ENCODE measurements at regions not wholly inside any gene's neighbourhood (a gene's known extent, or its start where the extent isn't known, plus 50 kb on each side); places are given as distances from the start of the nearest gene placed in this dataset.

GRCh38 chr1:208888376-208888775 is 644.2 kb upstream of the PLXNA2 start:
- H3K4me3 ChIP-seq (ENCODE audit: control insufficient read depth, low read depth, low read length), result no peak overlapping the region
- TF ChIP-seq CTCF (IDR thresholded peaks at IDR 0.05; ENCODE audit: control insufficient read depth, insufficient read depth, low read depth, low read length, missing control alignments), result no peak
- DNase-seq (ENCODE audit: low read depth), result no peak

- no peak overlapping the region for H3K4me3 ChIP-seq (ENCODE audit: control insufficient read depth, low read depth, low read length)
- DNase-seq (ENCODE audit: low read depth), result no peak
- TF ChIP-seq CTCF (IDR thresholded peaks at IDR 0.05; ENCODE audit: control insufficient read depth, insufficient read depth, low read depth, low read length, missing control alignments), result no peak
Observed at GRCh38 chr1:208892147-208892546, 648.0 kb upstream of the PLXNA2 start.

GRCh38 chr1:208893251-208893650 is 649.1 kb upstream of the PLXNA2 start:
- no peak for DNase-seq (ENCODE audit: low read depth)
- no peak for TF ChIP-seq CTCF (IDR thresholded peaks at IDR 0.05; ENCODE audit: control insufficient read depth, insufficient read depth, low read depth, low read length, missing control alignments)
- no peak overlapping the region for H3K4me3 ChIP-seq (ENCODE audit: control insufficient read depth, low read depth, low read length)

DNA sequence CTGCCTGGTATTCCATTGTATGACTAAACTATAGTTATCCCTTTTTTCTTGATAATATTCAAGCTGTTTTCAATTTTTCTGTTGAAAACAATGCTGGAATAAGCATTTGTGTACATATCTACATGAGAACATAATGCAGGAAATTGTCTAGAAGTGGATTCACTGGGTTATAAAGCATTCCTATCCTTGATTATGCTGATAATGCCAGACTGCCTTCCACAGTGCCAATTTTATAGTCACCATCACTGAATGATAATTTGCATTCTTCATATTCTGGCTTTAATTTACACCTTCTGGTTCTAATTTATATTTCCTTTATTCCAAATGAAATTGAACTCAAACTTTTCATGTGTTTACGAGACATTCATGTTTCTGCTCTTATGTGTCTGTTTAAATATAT is 651.0 kb upstream of the PLXNA2 start:
- DNase-seq (ENCODE audit: low read depth), result no peak
- TF ChIP-seq CTCF (IDR thresholded peaks at IDR 0.05; ENCODE audit: control insufficient read depth, insufficient read depth, low read depth, low read length, missing control alignments), result no peak
- H3K4me3 ChIP-seq (ENCODE audit: control insufficient read depth, low read depth, low read length), result no peak overlapping the region

- no peak for DNase-seq (ENCODE audit: low read depth)
- H3K4me3 ChIP-seq (ENCODE audit: control insufficient read depth, low read depth, low read length), result no peak overlapping the region
- TF ChIP-seq CTCF (IDR thresholded peaks at IDR 0.05; ENCODE audit: control insufficient read depth, insufficient read depth, low read depth, low read length, missing control alignments), result no peak
Observed at GRCh38 chr1:208895820-208896219, 651.6 kb upstream of the PLXNA2 start.

DNA sequence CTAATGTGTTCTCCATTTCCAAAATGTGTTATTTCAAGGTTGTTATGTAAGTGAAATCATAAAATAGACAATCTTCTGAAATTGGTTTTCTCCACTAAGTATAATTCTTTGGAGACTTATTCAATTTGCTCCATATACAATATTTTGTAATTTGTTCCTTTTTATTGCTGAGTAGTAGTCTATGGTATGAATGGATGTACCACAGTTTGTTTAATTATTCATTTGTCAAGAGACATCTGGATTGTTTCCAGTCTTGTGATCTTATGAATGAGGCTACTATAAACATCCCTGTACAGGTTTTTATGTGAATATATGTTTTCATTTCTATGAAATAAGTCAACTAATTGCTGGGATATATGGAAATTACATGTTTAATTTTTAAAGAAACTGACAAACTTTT is 652.6 kb upstream of the PLXNA2 start:
- no peak for DNase-seq (ENCODE audit: low read depth)
- no peak overlapping the region for H3K4me3 ChIP-seq (ENCODE audit: control insufficient read depth, low read depth, low read length)
- TF ChIP-seq CTCF (IDR thresholded peaks at IDR 0.05; ENCODE audit: control insufficient read depth, insufficient read depth, low read depth, low read length, missing control alignments), result no peak

DNA sequence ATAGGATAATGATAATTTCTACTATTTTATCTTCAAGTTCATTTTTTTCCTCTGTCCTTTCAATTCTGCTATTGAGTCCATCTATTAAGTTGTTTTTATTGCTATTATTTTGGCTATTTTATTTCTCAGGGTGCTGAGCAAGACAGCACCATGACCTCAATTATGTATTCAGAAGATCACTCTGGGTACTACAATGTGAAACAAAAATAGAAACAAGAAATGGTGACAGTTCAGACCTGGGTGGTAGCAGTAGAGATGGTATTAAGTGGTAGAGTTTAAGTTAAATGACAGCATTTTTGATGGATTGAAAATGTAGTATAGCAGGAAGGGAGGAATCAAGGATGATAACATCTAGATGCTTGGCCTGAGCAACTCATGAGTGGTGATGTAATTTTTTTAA is 655.3 kb upstream of the PLXNA2 start:
- no peak for TF ChIP-seq CTCF (IDR thresholded peaks at IDR 0.05; ENCODE audit: control insufficient read depth, insufficient read depth, low read depth, low read length, missing control alignments)
- no peak for DNase-seq (ENCODE audit: low read depth)
- no peak overlapping the region for H3K4me3 ChIP-seq (ENCODE audit: control insufficient read depth, low read depth, low read length)

All from AG09309 (cell line).